K562 (cell line): ENCODE measurements at regions not wholly inside any gene's neighbourhood (a gene's known extent, or its start where the extent isn't known, plus 50 kb on each side); places are given as distances from the start of the nearest gene placed in this dataset.

Experiments
- ATAC-seq: fragments of 200-7000 bp; cut with Tn5 transposase; 3 replicates; pipeline ENCODE4 v1.9.1; 2020; ENCODE audit warnings: moderate library complexity
- BruUV-seq: library from RNA; stranded (reverse); fragments of 400-500 nt; replicated peaks from 2 replicates; lab custom pipeline; 2021; lab: Mats Ljungman, UMichigan
- CTCF ChIA-PET: fragments of 300-600 bp; formaldehyde crosslinking; extraction: SDS; loops from one replicate; lab custom pipeline; 2021; ENCODE audit warnings: low intra/inter-chr PET ratio; lab: Yijun Ruan, JAX
- POLR2A ChIA-PET: fragments of 300-600, 350-650 bp; sonication (Branson Sonifier 250); formaldehyde crosslinking; extraction: SDS; loops from one replicate; lab custom pipeline; 2021; ENCODE audit warnings: antibody characterized with exemption, inconsistent platforms; lab: Yijun Ruan, JAX
- DNase-seq, 4 experiments: peaks; one replicate each; pipeline versions ENCODE4 v3.0.0 to v3.0.0-alpha.2; 2011 to 2018; ENCODE audit warnings: low spot score in 3 of 4, mixed read lengths in 3 of 4; ENCODE audit errors: extremely low read depth in 1 of 4
- FAIRE-seq: peaks from 2 replicates; lab custom pipeline; 2011; peaks lifted over from hg19 to GRCh38; lab: Jason Lieb, UNC
- H2AFZ ChIP-seq: 2 replicates; pipeline ENCODE4 v1.6.0; 2011; ENCODE audit warnings: low read depth, low read length, control low read depth, inconsistent platforms
- H3K27ac ChIP-seq: fragments of 200-600 bp; 3 replicates; pipeline ENCODE4 v1.8.0; 2011; ENCODE audit warnings: low read depth, mild to moderate bottlenecking, control low read depth, inconsistent platforms, low read length, moderate library complexity, mixed read lengths; ENCODE audit errors: extremely low read depth
- H3K27me3 ChIP-seq, 2 experiments: fragments of 300-600 bp in 1 of 2; 2 replicates in 1 of 2; 3 replicates in 1 of 2; pipeline versions ENCODE4 v1.6.0 to v1.8.0; 2011; ENCODE audit warnings: inconsistent platforms in 2 of 2, low read length in 2 of 2, mild to moderate bottlenecking in 1 of 2, mixed read lengths in 1 of 2, moderate library complexity in 1 of 2; ENCODE audit not compliant: control insufficient read depth in 2 of 2, insufficient read depth in 2 of 2
- H3K36me3 ChIP-seq: fragments of 300-600 bp; 3 replicates; pipeline ENCODE4 v1.8.0; 2011; ENCODE audit warnings: mild to moderate bottlenecking, low read length, inconsistent platforms; ENCODE audit not compliant: control insufficient read depth, insufficient read depth
- H3K4me1 ChIP-seq, 2 experiments: fragments of 200-600 bp in 1 of 2; replicated peaks in 1 of 2; 2 replicates in 1 of 2; 3 replicates in 1 of 2; pipeline versions ENCODE4 v1.5.1 to v1.8.0; 2011; ENCODE audit warnings: inconsistent platforms in 2 of 2, low read length in 2 of 2, mild to moderate bottlenecking in 1 of 2, mixed read lengths in 1 of 2, moderate library complexity in 1 of 2; ENCODE audit not compliant: control insufficient read depth in 2 of 2, insufficient read depth in 2 of 2
- H3K4me2 ChIP-seq: 2 replicates; pipeline ENCODE4 v1.6.1; 2011; ENCODE audit warnings: low read length, control low read depth, inconsistent platforms, mixed read lengths; ENCODE audit not compliant: insufficient read depth
- H3K4me3 ChIP-seq: fragments of 200-600 bp; sonication (generic), shearing (Covaris generic); 2 replicates; pipeline ENCODE4 v1.5.1; 2016; ENCODE audit warnings: control low read depth, inconsistent platforms
- H3K79me2 ChIP-seq: fragments of 200-600 bp; 3 replicates; pipeline ENCODE4 v1.8.0; 2011; ENCODE audit warnings: low read length, inconsistent platforms; ENCODE audit not compliant: control insufficient read depth, insufficient read depth
- H3K9ac ChIP-seq, 2 experiments: 2 replicates each; pipeline versions ENCODE4 v1.6.0 to v1.6.1; 2011; ENCODE audit warnings: low read depth in 2 of 2, low read length in 2 of 2, control low read depth in 1 of 2, inconsistent platforms in 1 of 2, mild to moderate bottlenecking in 1 of 2, mixed read lengths in 1 of 2; ENCODE audit not compliant: insufficient read depth in 1 of 2
- H3K9me1 ChIP-seq: one replicate; pipeline ENCODE4 v1.6.0; 2011; ENCODE audit warnings: inconsistent platforms, mild to moderate bottlenecking, low read length, moderate library complexity; ENCODE audit not compliant: control insufficient read depth, insufficient read depth
- H3K9me3 ChIP-seq: replicated peaks from 2 replicates; pipeline ENCODE4 v1.5.1; 2011; ENCODE audit warnings: low read depth, low read length, inconsistent platforms; ENCODE audit not compliant: control insufficient read depth, insufficient read depth
- H4K20me1 ChIP-seq: replicated peaks from 2 replicates; pipeline ENCODE4 v1.6.1; 2011; ENCODE audit warnings: low read length, inconsistent platforms, mixed read lengths; ENCODE audit not compliant: control insufficient read depth, insufficient read depth
- CCAR2 ChIP-seq: fragments of 200-400 bp; formaldehyde crosslinking; IDR thresholded peaks from 2 replicates; pipeline ENCODE4 v1.6.1; 2017; ENCODE audit warnings: mild to moderate bottlenecking, low read depth, low read length
- ESRRA ChIP-seq: fragments of 450-650 bp; IDR thresholded peaks from 2 replicates; pipeline ENCODE4 v1.6.1; 2014; ENCODE audit warnings: low read depth, mild to moderate bottlenecking, moderate library complexity, borderline replicate concordance
- HDAC2 ChIP-seq: fragments of 450-650 bp; IDR thresholded peaks from 2 replicates; pipeline ENCODE4 v1.6.1; 2016; ENCODE audit warnings: mild to moderate bottlenecking
- MAFK ChIP-seq: IDR thresholded peaks from 2 replicates; pipeline ENCODE4 v1.6.1; 2011; ENCODE audit warnings: low read length, improper control_type of control experiment
- NEUROD1 ChIP-seq: fragments of 150-350 bp; IDR thresholded peaks from 2 replicates; pipeline ENCODE4 v1.6.1; 2014; ENCODE audit warnings: borderline replicate concordance, low read length, low read depth; ENCODE audit not compliant: partially characterized antibody
- RBM39 ChIP-seq: fragments of 200-400 bp; formaldehyde crosslinking; optimal IDR thresholded peaks from 2 replicates; pipeline ENCODE3; 2018; ENCODE audit warnings: low read depth, low read length
- TSC22D4 ChIP-seq: fragments of 450-650 bp; IDR thresholded peaks from 2 replicates; pipeline ENCODE4 v1.6.1; 2016; ENCODE audit warnings: missing genetic modification characterization, missing biosample characterization, control low read depth
- ZNF324 ChIP-seq: fragments of 250-450 bp; sonication (Bioruptor Pico); IDR thresholded peaks from 2 replicates; pipeline ENCODE4 v1.4.0; 2020; ENCODE audit warnings: mild to moderate bottlenecking
- WGBS: fragments of 100-300 bp; shearing (Covaris generic); methylation state at CpG from one replicate; pipeline ENCODE4 v1.1.6; 2016; ENCODE audit warnings: low coverage, mixed read lengths; ENCODE audit not compliant: insufficient coverage; ENCODE audit errors: missing lambda C conversion rate; 5-methylcytosine and 5-hydroxymethylcytosine counted together
- in situ Hi-C: fragments of 300-500 bp; cut with MboI; formaldehyde crosslinking; loops from 4 replicates; pipeline ENCODE4 v1.15.0; 2018; ENCODE audit warnings: inconsistent platforms, mixed read lengths
- intact Hi-C: fragments of 100-400 bp; cut with micrococcal nuclease; formaldehyde crosslinking; loops from 2 replicates; pipeline ENCODE4 v1.14.2; 2022
- TF ChIP-seq, protein P1 (sequence below): fragments of 450-650 bp; formaldehyde crosslinking; IDR thresholded peaks from 2 replicates; pipeline ENCODE4 v1.4.0; 2020; ENCODE audit warnings: mild to moderate bottlenecking, mixed read lengths
- TF ChIP-seq, protein P2 (sequence below): fragments of 450-650 bp; IDR thresholded peaks from 2 replicates; pipeline ENCODE4 v1.6.1; 2014; ENCODE audit warnings: low read depth, mild to moderate bottlenecking, moderate library complexity, borderline replicate concordance
- TF ChIP-seq, protein P3 (sequence below): fragments of 250-450 bp; sonication (Bioruptor Pico); IDR thresholded peaks from 2 replicates; pipeline ENCODE4 v1.6.1; 2021; ENCODE audit warnings: mild to moderate bottlenecking

DNA sequence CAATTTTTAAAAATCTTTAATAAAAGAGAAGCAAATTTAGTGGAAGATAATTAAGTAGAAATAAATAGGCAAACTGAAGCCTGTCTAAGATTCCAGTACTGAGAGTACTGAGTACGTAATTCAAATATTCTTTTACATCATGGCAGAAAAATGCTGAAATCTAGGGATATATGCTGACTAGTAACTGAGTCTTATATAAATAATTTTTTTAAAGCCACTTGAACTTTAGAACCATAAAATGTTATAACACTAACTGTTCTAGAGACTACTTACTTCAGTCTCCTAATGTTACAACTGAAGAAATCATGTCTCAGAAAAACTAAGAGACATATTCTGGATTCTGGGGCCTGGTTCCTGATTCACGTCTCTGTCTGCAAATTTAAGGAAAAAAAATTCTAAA is 230.6 kb upstream of the PLEKHG7 start:
- Histone ChIP-seq H3K36me3 (no peaks in the 10 kb centered on the region), H3K4me1 (peaks cover 0 to 10% of the 10 kb centered on the region in 2 experiments; a peak in 2 of 5 replicates), H2AFZ (no peak overlapping the region), H3K9me1 (no peaks in the 10 kb centered on the region), H3K9ac (no peak overlapping the region), H3K9me3 (no peaks in the 10 kb centered on the region), H4K20me1 (no peaks in the 10 kb centered on the region), H3K4me2 (no peak overlapping the region), H3K4me3 (no peak overlapping the region), H3K27me3 (no peaks in the 10 kb centered on the region), H3K27ac (no peak overlapping the region), H3K79me2 (no peaks in the 10 kb centered on the region)
- no peak for TF ChIP-seq ESRRA
- TF ChIP-seq, protein P1, sequence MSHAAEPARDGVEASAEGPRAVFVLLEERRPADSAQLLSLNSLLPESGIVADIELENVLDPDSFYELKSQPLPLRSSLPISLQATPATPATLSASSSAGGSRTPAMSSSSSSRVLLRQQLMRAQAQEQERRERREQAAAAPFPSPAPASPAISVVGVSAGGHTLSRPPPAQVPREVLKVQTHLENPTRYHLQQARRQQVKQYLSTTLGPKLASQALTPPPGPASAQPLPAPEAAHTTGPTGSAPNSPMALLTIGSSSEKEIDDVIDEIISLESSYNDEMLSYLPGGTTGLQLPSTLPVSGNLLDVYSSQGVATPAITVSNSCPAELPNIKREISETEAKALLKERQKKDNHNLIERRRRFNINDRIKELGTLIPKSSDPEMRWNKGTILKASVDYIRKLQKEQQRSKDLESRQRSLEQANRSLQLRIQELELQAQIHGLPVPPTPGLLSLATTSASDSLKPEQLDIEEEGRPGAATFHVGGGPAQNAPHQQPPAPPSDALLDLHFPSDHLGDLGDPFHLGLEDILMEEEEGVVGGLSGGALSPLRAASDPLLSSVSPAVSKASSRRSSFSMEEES: no peak
- TF ChIP-seq HDAC2: no peak
- TF ChIP-seq, protein P2, sequence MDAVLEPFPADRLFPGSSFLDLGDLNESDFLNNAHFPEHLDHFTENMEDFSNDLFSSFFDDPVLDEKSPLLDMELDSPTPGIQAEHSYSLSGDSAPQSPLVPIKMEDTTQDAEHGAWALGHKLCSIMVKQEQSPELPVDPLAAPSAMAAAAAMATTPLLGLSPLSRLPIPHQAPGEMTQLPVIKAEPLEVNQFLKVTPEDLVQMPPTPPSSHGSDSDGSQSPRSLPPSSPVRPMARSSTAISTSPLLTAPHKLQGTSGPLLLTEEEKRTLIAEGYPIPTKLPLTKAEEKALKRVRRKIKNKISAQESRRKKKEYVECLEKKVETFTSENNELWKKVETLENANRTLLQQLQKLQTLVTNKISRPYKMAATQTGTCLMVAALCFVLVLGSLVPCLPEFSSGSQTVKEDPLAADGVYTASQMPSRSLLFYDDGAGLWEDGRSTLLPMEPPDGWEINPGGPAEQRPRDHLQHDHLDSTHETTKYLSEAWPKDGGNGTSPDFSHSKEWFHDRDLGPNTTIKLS: no peak
- no peak for TF ChIP-seq NEUROD1
- TF ChIP-seq RBM39: no peak
- TF ChIP-seq, protein P3, sequence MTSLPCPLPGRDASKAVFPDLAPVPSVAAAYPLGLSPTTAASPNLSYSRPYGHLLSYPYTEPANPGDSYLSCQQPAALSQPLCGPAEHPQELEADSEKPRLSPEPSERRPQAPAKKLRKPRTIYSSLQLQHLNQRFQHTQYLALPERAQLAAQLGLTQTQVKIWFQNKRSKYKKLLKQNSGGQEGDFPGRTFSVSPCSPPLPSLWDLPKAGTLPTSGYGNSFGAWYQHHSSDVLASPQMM (CRISPR knock-in tag): no peak
- TF ChIP-seq ZNF324 (CRISPR knock-in tag): no peak
- TF ChIP-seq TSC22D4 (tag): no peak
- no peak for TF ChIP-seq CCAR2
- no peak for TF ChIP-seq MAFK
- DNase-seq (no peak), ATAC-seq (no peak), FAIRE-seq (no peak)
- CTCF ChIA-PET: no interaction called here
- intact Hi-C loops (no loop called here), in situ Hi-C loops (no loop called here)
- POLR2A ChIA-PET: no interaction called here
- 78% methylated on average over 2 of the region's 2 CpGs for WGBS
- BruUV-seq: no TSS peak
